Non-pigmented ciliary epithelial cell (primary cell): ENCODE measurements at regions not wholly inside any gene's neighbourhood (a gene's known extent, or its start where the extent isn't known, plus 50 kb on each side); places are given as distances from the start of the nearest gene placed in this dataset.

Experiments
- DNase-seq: peaks from one replicate; pipeline ENCODE4 v3.0.0-alpha.2; 2010; ENCODE audit warnings: low read depth

DNA sequence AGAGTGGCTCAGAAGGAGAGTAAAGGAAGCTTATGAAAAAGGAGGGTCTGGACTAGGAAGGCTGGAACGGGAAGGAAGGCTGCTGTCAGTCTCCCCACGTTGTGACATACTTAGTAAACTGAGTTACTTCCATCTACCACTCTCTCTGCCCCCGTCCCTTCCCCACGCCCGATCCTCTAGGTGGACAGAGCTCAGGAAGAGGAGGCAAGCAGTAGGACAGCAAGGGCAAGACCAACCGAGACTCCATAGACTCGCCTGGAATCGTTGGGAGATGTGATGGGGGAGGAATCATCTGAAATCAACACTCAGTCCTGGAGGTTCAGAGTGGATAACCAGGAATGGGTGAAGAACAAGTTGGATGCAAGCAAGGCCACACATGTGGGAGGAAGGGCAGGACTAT, 240.7 kb downstream of the BUD13 start:
- DNase-seq, result no peak

DNA sequence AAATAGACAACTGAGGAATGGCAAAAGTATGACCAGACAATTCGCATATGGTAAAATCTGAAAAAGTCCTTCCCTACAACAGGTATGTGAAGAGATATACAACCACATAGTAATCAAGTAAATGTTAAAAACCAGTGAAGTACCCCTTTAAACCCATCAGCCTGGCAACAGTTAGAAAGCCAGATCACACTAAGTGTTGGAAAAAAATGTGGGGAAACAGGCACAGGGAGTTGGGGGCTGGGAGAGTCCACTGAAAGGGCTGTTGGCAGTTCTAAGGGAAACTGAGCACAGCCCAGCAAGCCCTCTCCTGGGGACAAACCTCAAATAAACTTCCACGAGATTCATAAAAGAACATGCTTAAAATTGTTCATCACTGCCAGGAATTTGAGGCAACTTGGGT, 242.1 kb downstream of the BUD13 start:
- no peak for DNase-seq

DNA sequence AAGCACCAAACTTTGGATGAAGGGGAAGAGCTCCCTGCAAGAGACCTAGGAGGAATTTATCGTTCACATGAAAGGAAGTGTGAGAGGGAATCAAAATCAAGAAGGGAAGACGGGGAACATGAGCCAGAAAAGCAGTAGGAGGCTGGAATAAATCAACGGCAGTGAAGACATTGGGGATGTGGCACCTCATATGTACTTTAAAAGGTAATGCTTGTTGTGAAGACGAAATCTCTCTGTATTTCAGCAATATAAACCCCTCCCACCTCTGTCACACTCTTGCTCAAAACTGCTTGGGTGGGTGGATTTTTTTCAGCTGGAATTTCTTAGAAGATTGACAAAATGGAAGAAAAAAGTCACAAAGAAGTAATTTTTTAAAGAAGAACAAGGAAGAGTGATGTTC, 243.5 kb downstream of the BUD13 start:
- no peak for DNase-seq

DNA sequence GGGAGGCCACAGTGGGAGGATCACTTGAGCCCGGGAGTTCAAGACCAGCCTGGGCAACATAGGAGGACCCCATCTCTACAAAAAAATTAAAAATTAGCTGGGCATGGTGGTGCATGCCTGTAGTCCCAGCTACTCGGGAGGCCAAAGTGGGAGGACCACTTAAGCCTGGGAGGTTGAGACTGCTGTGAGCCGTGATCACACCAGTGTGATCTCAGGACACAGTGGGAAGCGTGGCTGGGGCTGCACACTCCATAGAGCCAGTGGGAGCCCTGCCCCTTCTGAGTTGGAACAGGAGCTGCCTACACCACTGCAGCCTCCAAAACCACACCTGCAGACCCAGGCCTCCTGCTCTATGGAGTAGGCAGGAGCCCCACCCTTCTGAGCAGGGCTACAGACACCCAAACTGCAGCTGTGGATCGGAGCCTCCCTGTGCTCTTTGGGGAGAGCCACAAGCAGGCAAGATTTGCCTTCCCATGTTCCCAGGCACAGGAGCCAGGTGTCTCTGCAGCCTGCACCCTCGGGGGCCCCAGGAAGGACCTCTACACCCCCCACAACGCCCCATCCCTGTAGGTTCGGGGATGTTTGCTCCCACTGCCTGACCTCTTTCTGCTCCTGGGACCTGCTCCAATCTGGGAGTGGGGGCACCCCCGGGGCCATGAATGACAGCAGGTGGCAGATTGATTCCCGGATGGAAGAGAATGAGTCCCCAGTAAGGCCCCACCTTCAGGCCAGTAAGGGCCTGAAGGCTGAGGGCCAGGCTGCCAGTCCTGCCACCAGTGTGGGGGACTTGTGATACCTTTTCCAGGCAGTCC, 245.4 kb downstream of the BUD13 start:
- no peak for DNase-seq

DNA sequence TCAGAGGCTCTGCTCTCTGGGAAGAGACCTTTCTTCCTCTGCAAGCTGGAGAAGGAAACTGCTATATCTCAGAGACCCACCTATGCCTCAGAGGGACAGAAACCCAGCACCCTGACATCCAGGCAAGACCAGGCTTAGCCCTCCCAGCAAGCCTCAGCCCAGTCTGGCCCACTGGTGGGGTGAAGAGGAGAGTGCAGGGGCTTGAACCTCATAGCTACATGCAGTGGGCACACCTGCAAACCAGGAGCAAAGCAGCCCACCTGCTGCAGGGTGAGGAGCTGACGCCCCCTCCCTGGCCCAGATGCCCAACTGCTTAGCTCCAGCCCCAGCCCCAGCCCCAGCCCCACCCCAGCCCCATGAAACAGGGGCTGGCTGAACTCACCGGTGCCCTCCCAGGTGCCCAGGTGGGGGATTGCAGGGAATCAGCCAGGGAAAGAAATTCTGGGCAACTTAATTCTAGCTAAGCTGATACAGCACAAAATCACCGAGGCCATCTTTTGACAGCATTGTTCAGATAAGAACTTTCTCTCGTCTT, 246.8 kb downstream of the BUD13 start:
- DNase-seq, result no peak

DNA sequence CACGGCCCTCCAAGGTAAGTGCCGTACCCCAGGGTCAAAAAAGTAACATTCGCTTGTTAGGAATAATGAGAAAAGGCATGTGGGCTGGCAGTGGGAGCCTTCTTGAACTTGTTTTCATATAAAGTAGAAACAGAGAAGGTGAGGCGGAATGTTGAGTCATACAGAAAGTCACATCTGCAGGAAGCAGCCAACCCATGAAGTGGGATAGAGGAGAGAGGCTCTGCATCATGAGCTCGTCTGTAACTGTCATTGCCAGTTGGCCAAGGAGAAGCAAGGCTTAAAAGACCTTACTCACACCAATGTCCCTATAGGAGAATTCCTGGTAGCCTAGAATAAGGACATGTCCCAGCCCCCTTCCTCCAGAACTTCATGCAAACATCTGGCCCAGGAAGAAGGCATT, 253.3 kb downstream of the BUD13 start:
- DNase-seq, result no peak

DNA sequence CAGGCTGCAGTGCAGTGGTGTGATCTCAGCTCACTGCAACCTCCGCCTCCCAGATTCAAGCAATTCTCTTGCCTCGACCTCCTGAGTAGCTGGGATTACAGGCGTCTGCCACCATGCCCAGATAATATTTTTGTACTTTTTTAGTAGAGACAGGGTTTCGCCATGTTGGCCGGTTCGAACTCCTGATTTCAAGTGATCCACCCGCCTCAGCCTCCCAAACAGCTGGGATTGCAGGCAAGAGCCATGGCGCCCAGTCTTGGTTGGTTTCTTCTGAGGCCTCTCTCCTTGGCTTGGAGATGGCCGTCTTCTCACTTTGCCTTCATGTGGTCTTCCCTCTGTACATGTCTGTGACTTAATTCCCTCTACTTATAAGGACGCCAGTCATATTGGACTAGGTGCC, 254.6 kb downstream of the BUD13 start:
- DNase-seq, result no peak

DNA sequence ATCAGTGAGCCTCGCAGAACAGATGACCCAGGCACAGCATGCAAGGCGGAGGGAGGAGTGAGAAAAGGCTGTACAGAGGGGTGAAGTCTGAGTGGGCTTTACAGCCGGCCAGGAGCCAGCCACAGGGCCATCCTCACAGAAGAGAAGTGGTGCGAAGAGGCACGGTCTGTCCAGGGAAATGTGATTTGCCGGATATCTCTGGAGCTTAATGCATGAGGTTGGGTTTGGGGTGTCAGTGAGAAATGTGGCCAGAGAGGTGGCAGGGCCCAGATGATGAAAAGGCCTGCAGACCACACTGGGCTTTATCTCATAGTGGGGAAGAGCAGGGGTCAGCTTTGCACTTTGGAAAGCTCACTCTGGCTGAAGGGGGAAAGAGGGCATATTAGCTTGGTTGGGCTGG, 255.2 kb downstream of the BUD13 start:
- DNase-seq, result no peak

DNA sequence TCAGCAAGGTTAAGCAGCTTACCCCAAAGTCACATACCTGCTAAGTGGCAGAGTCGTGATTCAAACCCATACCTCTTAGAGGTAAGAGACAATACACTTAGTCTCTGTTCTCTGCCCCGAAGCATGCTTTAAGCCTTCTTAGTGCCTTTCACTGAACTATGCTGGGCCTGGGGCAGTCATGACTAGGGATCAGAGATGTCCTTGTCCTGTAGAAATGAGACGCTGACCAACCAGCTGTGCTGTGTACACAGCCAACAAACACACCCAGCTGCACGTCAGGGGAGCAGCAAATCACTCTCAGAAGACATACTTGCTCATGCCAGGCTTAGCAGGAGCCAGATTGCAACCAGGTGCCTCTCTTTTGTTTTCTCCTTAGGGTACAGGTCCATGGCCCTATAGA, 255.7 kb downstream of the BUD13 start:
- no peak for DNase-seq

DNA sequence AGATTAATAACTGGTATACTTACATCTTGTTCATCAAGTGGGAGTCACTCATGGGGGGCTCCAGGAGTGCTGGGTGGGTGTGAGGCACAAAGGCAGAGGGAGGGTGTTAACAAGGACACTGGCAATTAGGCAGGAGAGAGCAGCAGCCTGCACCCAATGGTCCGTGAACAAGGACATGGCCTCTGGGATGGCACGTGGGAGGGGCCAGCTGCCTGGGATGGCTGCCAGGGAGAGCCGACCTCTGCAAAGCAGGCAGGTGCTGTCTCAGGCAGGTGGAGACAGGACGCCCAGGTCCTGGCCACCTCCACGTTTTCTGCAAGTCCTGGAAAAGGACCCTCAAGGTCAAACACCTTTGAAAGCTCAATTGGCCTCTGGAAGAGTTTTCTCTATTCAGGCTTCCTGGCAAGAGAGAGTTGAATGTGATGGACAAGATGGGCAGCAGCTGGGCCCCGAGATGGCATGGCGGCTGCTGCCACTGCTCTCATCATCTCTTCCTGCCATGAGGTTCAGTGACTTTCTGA, 257.1 kb downstream of the BUD13 start:
- no peak for DNase-seq

DNA sequence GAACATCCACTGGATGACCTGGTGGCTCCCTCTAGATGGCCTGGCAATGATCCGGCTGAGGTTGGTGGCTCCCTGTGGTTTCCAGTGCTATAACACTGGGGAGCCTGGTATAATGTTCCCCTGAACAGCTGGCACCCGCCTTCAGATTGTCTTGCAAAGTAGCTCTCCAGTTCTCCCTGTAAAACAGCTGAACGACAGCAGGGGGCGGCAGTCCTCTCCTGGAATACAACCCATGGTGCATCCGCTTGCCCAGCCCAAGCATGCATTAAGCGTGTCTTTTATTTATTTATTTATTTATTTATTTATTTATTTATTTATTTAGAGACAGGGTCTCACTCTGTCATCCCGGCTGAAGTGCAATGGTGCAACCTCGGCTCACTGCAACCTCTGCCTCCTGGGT, 258.9 kb downstream of the BUD13 start:
- DNase-seq, result no peak

DNA sequence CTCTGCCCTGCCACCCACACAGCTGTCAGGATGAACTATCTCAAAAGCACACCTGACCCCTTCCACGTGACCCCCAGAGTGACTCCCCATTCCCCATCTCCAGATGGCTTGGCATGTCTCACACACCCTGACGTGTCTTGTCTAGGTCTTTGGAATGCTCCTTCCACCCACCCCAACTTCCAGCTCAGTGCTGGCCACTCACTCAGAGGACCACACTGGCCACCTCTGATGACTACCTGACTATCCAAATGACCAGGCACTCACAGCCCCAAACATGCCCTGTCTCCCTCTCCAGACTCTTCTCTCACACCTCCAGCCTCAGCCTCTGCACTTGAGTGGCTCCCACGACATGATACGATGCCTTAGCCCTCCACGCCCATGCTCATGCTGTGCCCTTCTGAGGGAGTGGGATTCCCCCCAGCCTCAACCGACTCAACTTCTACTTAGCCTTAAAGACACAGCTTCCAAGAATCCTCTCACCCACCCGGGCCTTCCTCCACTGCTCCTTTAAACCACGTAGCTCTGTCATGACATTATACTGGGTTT, 259.4 kb downstream of the BUD13 start:
- DNase-seq, result no peak

DNA sequence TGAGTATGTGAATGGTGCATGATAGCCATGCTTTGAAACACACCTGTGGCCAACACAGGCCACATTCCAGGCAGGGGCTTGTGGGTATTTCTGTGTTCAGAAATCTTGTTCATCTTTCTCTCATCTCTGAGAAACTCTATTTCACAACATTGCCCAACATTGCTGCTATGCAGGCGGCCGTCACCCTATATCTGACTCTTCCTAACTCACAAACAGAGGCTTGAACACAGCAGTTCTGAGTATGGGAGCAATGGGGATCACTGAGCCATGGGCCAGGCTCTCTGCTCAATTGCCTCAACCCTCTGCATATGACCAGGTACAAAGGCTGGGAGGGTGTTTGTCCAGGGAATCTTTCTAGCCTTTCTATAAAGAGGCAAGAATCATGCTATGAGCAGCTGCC, 259.9 kb downstream of the BUD13 start:
- DNase-seq, result no peak

DNA sequence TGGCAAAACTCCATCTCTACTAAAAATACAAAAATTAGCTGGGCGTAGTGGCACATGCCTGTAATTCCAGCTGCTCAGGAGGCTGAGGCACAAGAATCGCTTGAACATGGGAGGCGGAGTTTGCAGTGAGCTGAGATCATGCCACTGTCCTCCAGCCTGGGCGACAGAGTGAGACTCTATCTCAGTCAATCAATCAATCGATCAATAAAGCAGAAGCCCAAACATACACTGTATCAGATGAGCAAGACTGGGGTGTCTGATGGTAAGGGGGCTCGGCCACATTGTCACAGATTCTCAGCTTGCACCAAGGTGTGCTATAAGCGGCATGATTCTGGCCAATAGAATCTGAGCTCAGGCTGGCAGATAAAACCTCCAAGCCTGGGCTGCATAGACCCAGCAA, 261.1 kb downstream of the BUD13 start:
- DNase-seq, result no peak

DNA sequence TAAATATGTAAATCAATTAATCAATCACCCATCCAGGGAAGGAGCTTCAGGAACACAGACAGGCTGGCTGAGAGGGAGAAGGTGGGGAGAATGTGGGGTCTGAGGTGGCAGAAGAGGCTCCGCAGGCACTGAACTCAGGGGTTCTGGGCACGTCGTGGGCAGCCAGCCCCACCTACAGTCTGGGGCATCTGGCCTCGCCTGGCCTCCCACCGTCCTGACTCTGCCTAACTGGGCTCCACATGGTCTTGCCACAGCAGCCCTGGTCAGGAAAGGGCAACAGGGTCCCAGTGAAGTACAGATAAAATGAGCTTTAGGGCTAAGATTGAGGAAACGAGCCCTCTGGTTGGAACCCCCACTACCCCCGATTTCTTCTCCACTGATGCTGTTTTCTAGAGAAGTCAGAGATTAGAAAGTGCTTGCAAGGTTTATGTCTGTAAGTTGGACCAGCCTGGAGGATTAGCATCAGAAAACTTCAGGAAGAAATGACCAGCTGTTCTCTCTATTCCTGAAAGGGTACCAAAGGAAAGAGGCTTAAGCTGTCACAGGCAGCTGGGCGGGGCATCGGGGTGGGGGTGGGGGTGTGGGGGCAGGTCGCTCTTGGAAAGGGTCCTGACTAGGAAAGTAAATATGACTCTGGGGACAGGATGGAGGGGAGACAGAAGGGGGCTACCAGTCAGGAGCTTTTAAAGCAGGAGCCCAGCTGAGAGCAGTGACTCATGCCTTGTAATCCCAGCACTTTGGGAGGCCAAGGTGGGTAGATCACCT, 261.7 kb downstream of the BUD13 start:
- no peak for DNase-seq

DNA sequence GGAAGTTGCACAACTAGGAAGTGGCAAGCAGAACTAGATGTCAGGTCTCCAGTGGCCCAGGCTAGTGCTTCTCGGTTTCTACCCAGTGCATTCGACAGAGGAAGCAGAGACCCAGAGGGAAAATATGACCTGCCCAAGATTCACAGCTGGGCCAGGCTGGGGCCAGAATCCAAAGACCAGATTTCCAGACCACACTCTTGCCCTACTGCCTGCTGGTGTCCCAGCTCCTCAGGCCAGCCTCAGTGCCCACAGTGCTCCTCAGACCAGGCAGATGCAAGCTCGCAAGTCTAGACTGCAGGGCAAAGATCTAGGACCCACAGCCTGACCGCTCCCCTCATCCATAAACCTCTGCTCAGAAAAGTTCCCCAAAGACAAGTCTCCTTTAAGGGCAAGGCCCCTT, 262.6 kb downstream of the BUD13 start:
- DNase-seq, result no peak

DNA sequence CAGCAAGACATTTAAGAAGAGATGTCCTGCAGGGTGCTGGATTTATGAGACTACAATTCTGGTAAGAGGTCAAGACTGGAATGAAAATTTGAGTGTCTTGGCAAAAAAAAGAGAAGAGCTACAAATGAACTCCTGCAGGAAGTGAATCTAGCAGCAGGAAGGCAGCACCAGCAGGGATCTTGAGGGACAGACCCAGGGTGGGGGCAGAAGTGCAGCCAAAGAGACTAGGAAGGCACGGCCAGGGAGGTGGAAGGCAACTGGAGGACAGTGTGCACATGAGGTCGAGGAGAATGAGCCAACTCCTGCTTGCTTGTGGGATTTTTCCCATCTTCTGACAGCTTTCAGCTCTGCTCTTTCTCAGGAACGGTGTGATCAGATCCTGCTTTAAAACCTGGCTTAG, 263.2 kb downstream of the BUD13 start:
- DNase-seq, result no peak

DNA sequence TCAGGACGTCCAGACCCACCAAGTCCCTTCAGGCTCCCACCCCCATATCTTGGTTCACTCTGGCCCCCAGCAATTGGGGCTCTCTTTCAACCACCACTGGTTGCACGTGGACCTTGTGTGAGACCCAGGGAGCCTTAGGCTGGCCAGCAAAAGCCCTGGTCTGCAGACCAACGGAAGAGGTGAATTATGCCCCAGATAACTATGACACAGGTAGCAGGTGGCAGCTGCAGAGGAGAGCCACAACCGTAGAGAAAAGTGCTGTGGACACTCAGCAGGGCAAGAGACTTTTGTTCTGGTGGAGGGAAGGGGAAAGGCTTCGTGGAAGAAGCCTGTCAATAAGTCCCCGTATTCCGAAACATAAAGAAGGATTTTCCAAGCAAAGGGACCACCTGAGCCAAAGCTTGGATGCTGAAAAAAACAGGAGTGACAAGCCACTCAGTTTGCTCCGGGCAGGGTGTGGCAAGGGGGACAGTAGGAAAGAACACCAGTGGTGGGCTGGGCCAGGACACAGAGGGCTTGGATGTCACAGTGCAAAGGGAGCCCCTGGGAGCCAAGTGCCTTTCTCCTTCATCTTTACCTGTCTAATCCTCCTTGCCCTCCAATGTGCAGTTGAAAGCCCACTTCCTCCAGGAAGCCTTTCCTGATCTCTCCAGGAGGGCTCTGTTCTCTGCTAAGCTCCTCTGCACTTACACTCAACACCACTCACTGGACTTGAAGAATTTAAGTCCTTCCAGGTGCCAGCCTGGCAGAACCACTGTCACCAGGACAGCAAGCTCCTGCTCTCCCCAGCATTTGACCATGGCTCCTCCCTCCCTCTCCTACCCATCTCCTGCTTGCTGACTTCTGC, 264.7 kb downstream of the BUD13 start:
- DNase-seq, result no peak

DNA sequence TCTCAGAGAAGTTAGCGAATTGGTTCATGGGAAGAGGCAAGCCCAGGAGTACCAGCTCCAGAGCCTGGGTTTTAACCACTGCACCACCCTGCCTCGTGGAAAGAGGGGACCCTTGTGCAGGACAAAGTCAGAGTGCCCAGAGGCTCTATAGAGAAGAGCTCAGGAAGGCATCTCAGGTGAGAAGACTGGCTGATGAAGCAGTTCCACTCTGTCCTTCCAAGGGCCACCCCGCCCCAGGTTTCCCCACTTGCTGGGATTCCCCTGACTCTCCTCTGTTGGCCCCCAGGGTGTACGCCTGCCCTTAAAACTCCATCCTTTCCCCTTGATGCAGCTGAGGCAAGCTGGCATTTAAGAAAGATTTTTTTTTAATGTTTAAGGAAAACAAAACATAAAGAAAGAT, 265.8 kb downstream of the BUD13 start:
- no peak for DNase-seq

DNA sequence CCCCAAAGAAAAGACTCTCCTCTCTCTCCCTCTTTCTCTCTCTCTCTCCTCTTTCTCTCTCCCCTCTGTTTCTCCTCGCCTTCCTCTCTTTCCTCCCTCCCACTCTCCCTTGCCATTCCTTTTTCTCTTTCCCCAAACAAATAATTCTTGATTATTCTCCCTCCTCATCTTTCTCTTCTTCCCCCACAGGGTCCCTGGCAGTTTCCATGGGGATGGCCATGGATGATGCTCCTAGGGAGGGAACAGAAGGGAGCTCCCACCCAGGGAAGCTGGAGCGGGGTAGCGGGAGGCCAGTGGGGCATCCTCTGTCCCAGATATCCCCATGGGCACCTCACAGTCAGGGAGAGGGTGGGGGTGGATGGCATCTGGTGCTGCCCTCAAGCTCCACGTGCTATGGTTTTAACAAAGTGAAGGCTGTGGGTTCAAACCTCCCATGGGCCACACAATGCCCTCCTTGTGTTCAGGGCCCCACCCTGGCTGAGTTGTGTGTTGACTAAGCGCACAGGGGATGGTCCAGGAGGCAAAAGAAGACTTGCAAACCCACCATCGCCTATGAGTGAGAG, 266.4 kb downstream of the BUD13 start:
- DNase-seq, result no peak
